ENCODE measurements at regions not wholly inside any gene's neighbourhood (a gene's known extent, or its start where the extent isn't known, plus 50 kb on each side); places are given as distances from the start of the nearest gene placed in this dataset.
"Not testable (repeated sequence)": the region's sequence is repeated elsewhere in the genome, so short reads cannot be mapped to it uniquely, and the experiment has no call there.

GRCh38 chr13:112150352-112150751 lies 83.4 kb downstream of the SOX1 start:
- no peak for DNase-seq

DNA sequence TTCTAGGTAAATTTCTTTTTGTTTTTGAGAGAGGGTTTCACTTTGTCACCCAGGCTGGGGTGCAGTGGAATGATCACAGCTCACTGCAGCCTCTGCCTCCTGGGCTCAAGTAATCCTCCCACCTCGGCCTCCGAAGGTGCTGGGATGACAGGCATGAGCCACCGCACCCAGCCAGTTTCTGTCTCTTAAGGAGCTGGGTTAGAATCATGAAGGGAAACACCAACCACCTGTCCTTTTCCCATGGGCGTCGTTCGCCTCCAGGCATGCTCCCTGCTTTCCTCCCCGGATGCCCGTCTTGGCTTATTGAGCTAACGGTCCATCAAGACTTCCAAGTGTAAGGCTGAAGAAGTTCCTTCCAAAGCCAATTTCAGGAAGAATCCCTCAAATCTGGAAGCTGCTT lies 85.9 kb downstream of the SOX1 start:
- no peak for DNase-seq

GRCh38 chr13:112153364-112153763 lies 86.4 kb downstream of the SOX1 start:
- DNase-seq = no peak

DNA sequence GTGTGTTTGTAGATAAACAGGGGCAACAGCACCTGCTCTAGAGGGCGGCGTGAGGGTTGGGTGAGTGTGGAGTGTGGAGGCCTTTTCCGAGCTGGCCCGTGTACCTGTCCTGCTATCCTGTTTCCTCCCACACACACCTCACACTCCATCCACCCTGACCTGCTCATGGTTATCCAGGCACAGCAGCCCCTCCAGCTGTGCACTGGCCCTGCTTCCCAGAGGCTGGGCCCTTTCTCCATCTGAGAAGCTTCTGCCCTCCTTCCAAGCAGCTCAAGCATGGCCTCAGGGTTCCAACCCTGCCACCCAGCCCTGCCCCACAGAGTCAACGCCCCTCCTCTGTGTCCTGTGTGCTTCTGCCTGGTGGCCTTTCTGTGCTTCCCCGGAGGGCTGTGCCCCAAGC lies 86.9 kb downstream of the SOX1 start:
- DNase-seq = no peak

DNA sequence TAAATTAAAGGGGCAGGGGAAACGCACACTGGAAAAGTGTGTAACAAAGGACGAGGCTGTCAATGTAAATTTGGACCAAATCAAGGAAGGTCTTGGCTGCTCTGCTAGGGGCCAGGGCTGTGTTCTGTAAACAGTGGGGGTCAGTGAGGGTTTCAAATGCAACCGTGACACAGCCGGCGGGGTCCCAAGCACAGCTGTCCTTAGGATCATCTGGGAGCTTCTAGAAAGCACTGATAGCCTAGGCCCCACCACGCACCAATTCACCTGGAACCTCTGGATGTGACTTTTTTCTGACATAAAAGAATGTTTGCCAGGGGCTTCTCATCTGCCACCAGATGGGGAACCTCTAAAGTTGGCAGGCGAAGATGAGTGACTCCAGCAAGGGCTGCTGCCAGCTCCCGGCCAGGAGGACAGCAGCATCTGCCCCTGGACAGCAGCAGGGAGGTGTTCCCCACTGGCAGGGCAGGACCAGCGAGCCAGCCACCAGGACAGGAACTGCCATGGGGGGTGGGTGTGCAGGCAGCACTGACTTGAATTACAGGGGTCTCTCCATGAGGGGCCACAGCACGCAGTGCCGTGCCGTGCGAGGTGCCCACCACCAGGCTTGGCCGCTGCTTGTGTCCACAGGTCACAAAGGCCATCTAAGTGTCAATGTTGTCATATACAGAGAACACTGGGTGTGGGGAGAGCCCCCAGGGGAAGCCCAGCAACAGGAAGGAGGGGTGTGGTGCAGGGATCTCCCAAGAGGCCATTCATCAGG lies 87.5 kb downstream of the SOX1 start:
- DNase-seq = no peak

DNA sequence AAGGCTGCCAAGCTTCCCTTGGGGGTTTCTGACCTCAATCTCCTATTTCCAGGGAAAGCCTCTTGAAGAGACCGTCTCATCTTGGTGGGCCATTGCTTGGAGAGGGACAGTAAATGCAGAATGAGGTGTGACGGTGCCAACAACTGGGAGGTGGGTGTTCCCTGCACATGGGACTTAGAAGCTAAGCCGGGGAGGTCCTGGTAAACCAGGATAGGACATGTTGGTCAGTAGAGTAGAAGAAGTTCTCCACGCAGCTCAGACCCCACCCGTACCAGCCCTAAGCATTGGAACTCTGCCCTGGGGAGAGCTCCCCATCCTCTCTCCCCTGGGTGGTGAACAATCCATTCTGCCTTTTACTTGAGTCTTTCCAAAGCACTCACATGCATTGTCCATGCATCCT lies 92.0 kb downstream of the SOX1 start:
- no peak for DNase-seq

DNA sequence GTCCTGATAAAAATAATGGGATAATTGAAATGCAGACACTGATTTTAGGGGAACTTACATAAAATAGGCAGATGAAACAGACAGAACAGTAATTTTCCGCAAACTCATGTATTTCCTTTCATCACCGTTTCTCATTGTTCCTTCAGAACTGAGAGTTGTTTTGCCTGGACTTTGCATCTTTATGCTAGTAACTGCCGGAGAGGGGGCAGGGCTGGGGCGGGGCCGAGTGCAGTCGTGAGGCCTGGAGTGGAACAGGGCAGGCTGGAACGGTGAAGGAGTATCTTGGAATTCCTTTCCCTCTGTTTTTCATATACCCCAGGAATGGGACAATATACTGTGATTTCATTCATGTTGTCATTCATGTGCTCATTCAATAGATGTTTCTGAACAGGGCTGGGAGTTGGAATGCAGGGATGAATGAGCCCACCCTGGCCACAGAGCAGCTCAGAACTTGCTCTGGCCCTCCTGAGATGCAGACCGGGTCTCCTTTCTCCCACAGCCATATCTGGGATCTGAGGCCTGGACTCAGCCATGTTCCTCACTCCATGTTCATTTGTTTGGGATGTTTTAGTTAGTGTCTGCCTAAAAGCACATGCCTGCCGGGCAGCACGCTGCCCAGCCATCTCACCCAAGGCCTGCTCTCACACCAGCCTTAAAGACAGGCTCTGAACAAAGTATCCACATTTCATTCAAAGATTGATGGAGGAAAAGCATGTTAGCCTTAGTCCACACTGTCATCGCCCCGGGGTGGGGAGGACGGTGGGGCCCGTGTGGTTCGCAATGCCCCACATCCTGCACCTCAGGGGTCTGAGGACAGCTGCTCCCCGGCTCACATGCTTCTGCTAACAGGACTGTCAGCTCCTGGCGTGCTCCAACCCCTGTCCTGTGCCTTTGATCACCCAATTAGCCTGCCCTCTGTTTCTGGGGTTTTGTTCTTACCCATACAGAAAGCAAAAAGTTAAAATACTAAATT lies 92.9 kb downstream of the SOX1 start:
- DNase-seq = no peak

- no peak for DNase-seq
Measured at GRCh38 chr13:112160558-112160957, 93.6 kb downstream of the SOX1 start.

GRCh38 chr13:112161521-112162301 lies 94.8 kb downstream of the SOX1 start:
- DNase-seq = no peak

- DNase-seq = not testable (repeated sequence)
Measured at GRCh38 chr13:112163691-112164660, 97.0 kb downstream of the SOX1 start.

DNA sequence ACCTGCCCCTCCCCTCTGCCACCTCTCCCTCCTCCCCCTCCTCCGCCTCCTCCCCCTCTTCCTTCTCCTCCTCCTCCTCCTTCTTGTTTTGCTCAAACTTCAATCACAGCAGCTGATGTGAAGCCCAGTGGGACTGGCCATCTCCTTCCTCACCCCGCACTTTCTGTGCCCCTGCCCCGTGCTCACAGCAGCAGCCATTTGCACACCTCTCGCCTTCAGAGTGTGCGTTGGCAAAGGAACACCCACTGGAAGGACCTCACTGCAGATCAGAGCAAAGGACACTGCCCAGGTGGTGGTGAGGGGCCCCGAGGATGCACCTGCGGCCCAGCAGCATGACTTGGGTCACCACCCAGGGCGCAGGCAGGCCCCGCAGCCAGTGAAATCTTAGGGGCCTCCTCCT lies 98.8 kb downstream of the SOX1 start:
- no peak for DNase-seq

GRCh38 chr13:112168761-112169160 lies 101.8 kb downstream of the SOX1 start:
- no peak for DNase-seq

DNA sequence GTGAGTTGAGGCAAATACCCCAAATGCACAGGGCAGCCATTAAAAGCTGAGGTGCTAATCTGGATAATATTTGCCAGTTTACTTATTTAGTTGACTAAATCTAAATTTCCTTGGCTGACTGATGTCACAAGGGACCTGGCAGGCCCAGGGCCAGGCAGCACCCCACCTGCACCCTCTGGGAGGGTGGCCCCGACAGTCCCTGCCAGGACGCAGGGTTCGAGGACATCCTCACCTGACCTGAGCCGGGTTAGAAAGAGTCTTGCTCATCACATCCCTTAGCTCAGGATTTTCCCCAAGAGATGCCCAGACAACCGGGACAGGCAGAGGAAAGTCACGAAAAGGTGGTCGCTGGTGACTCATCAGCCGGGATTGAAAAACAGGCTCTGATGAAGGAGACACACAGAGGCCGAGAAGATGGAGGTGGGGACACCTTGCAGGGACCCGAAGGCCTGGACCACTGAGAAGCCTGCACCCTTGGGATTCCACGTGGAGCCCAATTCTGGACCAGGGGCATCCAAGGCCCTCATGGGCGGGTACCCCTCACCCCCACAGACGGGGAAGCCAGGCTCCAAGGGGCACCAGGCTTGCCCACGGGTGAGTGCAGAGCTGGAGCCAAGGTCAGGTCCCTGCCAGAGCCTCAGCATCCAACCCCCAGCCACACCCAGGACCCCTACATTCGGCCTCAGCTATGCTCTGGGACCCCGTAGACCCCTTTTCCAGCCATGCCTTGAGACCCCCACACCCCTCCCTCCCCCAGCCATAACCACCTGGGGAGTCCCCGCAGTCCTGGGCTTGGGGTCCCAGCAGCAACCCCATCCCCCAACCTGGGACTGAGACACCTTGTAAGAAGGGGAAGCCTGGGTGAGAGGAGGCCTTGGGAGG lies 103.2 kb downstream of the SOX1 start:
- DNase-seq = no peak

DNA sequence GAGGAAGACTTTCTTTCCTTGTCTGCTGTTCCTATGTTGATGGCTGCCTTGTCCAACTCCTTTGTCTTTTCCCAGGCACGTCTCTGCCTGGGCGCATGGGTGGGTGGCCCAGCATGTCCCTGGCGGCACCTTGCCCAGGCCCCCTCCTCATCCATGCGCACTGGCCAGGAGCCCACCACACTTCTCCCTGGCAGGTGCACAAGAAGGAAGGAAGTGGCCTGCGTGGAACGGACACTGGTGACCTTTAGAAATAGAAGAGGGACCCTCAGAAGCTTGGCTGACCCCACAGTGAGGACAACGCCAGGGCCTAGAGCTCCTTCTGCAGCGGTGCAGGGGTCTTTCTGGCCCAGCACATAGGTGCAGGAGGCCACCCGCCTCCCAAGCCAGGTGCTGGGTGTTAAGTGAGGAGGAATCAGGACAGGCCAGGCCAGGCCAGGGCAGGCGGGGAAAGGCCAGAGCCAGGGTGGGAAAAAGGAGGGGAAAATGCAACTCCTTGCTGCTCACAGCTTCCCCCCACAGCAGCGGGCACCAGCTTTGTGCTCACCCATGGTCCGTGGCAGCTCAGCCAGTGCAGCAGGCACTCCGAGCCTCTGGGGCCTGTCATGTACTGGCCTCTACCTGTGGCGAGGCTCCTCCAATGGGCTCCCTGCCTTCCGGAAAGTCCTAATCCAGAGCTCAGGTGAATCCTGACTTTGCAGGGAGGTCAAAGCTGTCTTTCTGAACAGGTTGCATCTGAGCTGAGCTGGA lies 104.0 kb downstream of the SOX1 start:
- DNase-seq = no peak

GRCh38 chr13:112171570-112171965 lies 104.6 kb downstream of the SOX1 start:
- DNase-seq = no peak

GRCh38 chr13:112172017-112172416 lies 105.1 kb downstream of the SOX1 start:
- DNase-seq = no peak

DNA sequence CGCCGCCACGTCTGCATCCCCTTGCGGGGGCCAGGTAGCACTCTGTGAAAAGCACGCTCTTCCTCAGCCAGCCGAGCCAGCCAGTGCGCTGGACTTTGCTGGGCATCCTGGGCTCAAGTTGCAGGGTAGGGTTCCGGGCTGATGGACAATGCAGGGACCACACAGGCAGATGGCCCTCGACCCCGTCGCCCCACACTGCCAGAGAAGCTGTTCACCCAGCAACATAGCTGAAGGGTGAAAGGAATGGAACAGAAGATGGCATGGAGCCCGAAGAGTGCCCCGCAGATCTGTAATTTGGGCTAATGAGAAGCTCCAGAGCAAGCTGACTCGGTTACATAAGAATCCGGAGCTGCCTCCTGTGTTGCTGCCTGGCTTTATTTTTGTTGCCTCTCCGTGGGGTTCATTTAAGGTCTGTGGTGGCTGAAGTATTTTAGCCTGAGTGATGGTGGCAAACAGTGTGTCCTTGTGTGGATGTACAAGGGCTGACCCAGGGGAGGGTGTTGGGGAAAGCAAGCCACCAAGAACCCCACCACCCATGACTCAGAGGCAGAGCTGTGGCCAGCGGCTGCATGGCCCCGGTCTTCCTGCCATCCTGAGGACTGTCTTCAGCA lies 105.8 kb downstream of the SOX1 start:
- no peak for DNase-seq

GRCh38 chr13:112174476-112175110 lies 107.6 kb downstream of the SOX1 start:
- no peak for DNase-seq
